ENCODE measurements at regions not wholly inside any gene's neighbourhood (a gene's known extent, or its start where the extent isn't known, plus 50 kb on each side); places are given as distances from the start of the nearest gene placed in this dataset.

GRCh38 chr3:99009851-99010250 is 108.4 kb upstream of the DCBLD2 start:
- no peak for DNase-seq (ENCODE audit: low spot score)

GRCh38 chr3:99006686-99007085 is 105.2 kb upstream of the DCBLD2 start:
- no peak for DNase-seq (ENCODE audit: low spot score)

- DNase-seq (ENCODE audit: low spot score) = no peak
Measured at GRCh38 chr3:98999675-99000074, 98.2 kb upstream of the DCBLD2 start.

GRCh38 chr3:98994128-98994762 is 92.8 kb upstream of the DCBLD2 start:
- no peak for DNase-seq (ENCODE audit: low spot score)

- no peak for DNase-seq (ENCODE audit: low spot score)
Measured at GRCh38 chr3:98991393-98991792, 89.9 kb upstream of the DCBLD2 start.

GRCh38 chr3:98990657-98991056 is 89.2 kb upstream of the DCBLD2 start:
- no peak for DNase-seq (ENCODE audit: low spot score)

DNA sequence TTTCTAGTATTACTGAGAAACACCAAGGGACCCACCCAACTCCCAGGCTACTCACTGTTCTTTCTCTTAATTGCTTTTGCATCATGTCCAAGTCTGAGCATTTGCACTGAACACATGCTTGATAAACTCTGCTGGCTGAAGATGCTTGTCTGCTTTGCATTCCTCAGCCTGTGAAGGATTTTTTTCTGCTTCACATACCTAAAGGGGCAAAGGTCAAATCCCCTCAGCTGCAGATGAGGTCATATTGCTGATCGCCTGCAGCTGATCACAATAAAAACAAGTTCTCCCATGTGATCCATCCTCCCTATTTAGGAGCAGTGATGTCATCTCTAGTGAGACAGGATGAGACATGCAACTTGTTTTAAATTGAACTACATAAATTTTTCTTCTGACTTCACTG is 84.6 kb upstream of the DCBLD2 start:
- no peak for DNase-seq (ENCODE audit: low spot score)

- no peak for DNase-seq (ENCODE audit: low spot score)
Measured at GRCh38 chr3:98985431-98985830, 83.9 kb upstream of the DCBLD2 start.

DNA sequence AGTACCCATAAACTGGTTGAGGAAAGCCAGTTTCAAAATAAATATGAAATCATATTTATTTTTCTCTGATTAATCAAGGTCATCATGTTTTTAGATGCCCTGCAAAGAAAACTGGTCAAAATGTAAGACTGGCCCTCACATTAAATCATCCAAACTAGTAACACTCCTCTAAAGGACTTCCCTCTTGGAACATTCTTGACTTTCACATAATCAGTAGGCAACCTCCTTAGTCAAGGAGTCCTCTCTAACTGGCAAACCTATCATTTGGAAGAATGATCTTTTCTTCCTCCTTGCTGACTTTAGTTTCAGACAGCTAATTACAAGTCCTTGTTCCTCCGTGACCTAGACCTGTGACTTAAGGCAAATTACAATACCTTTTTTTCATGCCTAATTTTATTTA is 82.5 kb upstream of the DCBLD2 start:
- DNase-seq (ENCODE audit: low spot score) = no peak

DNA sequence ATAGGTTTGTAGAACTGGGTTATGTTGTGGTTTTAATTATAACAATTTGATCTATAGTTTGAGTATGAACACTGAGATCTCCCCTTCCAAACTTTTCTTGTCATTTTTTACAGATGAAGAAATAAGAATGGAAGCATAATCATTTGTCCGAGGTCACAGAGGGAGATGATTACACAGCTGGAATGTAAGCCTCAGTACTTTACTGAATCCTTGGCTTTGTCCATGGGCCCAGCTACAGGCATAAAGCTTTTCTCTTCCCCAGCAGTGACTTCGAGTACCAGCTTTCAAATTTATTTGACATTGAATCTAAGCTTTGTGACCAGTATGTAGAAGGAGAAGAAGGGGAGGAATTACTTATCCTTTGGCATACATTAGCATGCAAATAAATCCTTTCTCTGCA is 80.9 kb upstream of the DCBLD2 start:
- no peak for DNase-seq (ENCODE audit: low spot score)

DNA sequence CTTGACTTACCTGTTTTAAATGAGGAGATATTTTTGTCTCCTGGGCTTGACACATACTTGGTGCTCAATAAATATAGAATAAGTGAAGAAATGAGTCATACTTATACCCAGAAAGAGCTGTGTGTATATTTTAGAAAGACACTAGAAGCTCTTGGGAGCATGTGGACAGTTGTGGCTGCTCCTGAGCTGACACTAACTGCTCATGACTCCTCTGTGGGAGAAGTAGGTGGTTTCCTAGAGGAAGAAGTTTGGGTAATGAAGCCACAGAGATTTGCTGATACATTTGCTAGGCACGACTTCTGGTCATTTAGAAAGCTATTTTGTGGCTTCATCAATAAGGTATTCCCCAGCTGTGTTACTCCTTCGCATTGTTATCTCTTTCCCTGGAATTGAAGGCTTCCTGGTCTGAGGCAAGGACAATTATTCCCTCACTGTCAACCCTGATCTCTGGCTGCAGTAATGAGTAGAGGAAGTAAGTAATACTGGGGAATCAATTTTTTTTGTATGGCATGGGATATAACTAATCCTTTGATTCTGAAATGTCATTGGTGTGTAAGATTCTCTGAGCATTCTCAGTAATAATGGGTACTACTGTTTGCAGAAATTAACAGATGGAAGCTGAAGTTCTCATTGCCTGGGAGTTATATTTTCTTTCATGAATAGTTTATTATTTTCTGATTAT is 79.6 kb upstream of the DCBLD2 start:
- DNase-seq (ENCODE audit: low spot score) = no peak

GRCh38 chr3:98979296-98979695 is 77.8 kb upstream of the DCBLD2 start:
- no peak for DNase-seq (ENCODE audit: low spot score)

- no peak for DNase-seq (ENCODE audit: low spot score)
Measured at GRCh38 chr3:98978068-98978811, 76.7 kb upstream of the DCBLD2 start.

GRCh38 chr3:98977520-98977919 is 76.0 kb upstream of the DCBLD2 start:
- no peak for DNase-seq (ENCODE audit: low spot score)

- DNase-seq (ENCODE audit: low spot score) = no peak
Measured at GRCh38 chr3:98974442-98974841, 72.9 kb upstream of the DCBLD2 start.

DNA sequence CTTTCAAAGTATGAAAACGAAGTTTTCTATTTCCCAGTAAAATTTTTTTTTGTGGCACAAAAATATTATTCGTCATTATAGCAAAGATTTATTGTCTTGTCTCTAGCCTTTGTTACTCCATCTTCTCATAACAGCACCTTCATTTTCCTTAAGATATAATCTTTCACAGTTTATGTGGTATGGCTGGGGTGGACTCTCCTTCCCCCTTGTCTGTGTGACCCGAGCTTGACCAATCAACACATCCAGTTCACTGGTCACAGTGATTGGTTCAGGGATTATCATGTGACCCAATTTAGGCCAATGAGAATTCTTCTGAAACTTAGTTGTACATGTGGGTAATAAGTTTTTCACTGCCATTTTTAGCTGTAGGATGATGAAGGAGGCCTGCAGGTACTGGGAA is 71.2 kb upstream of the DCBLD2 start:
- no peak for DNase-seq (ENCODE audit: low spot score)

GRCh38 chr3:98972155-98972554 is 70.7 kb upstream of the DCBLD2 start:
- no peak for DNase-seq (ENCODE audit: low spot score)

- DNase-seq (ENCODE audit: low spot score) = no peak
Measured at GRCh38 chr3:98971169-98971681, 69.7 kb upstream of the DCBLD2 start.

- DNase-seq (ENCODE audit: low spot score) = no peak
Measured at GRCh38 chr3:98969295-98969694, 67.8 kb upstream of the DCBLD2 start.

GRCh38 chr3:98968824-98969223 is 67.3 kb upstream of the DCBLD2 start:
- DNase-seq (ENCODE audit: low spot score) = no peak

GRCh38 chr3:98968347-98968746 is 66.9 kb upstream of the DCBLD2 start:
- no peak for DNase-seq (ENCODE audit: low spot score)

DNA sequence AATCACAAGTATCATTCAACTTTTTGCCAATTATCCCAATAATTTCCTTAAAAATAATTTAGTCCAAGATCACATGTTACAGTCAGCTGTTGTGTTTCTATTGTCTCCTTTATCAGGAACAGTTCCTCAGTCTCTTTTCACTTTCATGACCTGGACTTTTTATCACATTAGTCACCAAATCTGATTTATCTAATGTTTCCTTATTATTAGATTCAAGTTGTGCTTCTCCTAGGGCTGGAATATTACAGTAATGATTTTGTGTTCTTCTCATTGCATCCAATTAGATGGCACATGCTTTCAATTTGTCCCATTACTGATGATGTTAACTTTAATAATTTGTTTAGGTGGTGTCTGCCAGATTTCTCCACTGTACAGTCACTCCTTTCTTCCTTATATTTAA is 66.3 kb upstream of the DCBLD2 start:
- no peak for DNase-seq (ENCODE audit: low spot score)
